ENCODE measurements at regions not wholly inside any gene's neighbourhood (a gene's known extent, or its start where the extent isn't known, plus 50 kb on each side); places are given as distances from the start of the nearest gene placed in this dataset.

GRCh38 chr13:24625870-24626849, 54.0 kb upstream of the ATP12A start:
- Mint-ChIP-seq H3K4me1 (peaks cover 54 to 57% of the 10 kb centered on the region in 2 donors), H3K9me3 (no peaks in the 10 kb centered on the region), H3K4me3 (peak overlapping the region; percentile 58), H3K36me3 (no peaks in the 10 kb centered on the region), H3K27ac (peak overlapping the region; percentile 85 to 87), H3K27me3 (ENCODE audit: low read depth in 2 of 2) (no peaks in the 10 kb centered on the region)
- ATAC-seq, result peak; percentile 66 to 81 (median 77)
- no peak overlapping the region for H3K4me3 ChIP-seq (ENCODE audit: low read length)
- H3K27me3 ChIP-seq (ENCODE audit: control insufficient read depth, insufficient read depth, low read length), result no peaks in the 10 kb centered on the region
- TF ChIP-seq CTCF (IDR thresholded peaks at IDR 0.05), result no peak
- 29% methylated on average over 9 of the region's 9 CpGs for WGBS (ENCODE audit: insufficient coverage)
- DNase-seq, result peak in 1 of 2 donors; percentile 64
- peak overlapping the region; percentile 70 for H3K27ac ChIP-seq (ENCODE audit: low read length)
- no peaks in the 10 kb centered on the region for H3K36me3 ChIP-seq (ENCODE audit: control insufficient read depth, insufficient read depth, low read length)
- intact Hi-C loops (cut with micrococcal nuclease), result loop anchor here (1.0 kb wide), 1 partner anchor 8 kb away; no protein-coding TSS in a partner anchor
- peaks cover 60% of the 10 kb centered on the region for H3K4me1 ChIP-seq (ENCODE audit: control insufficient read depth, insufficient read depth, low read length)
- no peaks in the 10 kb centered on the region for H3K9me3 ChIP-seq (ENCODE audit: control insufficient read depth, insufficient read depth, low read length)

- TF ChIP-seq CTCF (IDR thresholded peaks at IDR 0.05), result no peak
- Histone ChIP-seq H3K9me3 (ENCODE audit: control insufficient read depth, insufficient read depth, low read length) (no peaks in the 10 kb centered on the region), H3K4me3 (ENCODE audit: low read length) (no peak overlapping the region), H3K27ac (ENCODE audit: low read length) (peak overlapping the region; percentile 70), H3K36me3 (ENCODE audit: control insufficient read depth, insufficient read depth, low read length) (no peaks in the 10 kb centered on the region), H3K27me3 (ENCODE audit: control insufficient read depth, insufficient read depth, low read length) (no peaks in the 10 kb centered on the region), H3K4me1 (ENCODE audit: control insufficient read depth, insufficient read depth, low read length) (peaks cover 57% of the 10 kb centered on the region)
- Mint-ChIP-seq H3K36me3 (no peaks in the 10 kb centered on the region), H3K4me3 (no peak overlapping the region), H3K4me1 (peaks cover 58 to 59% of the 10 kb centered on the region in 2 donors), H3K27ac (peak overlapping the region; percentile 85 to 87), H3K9me3 (no peaks in the 10 kb centered on the region), H3K27me3 (ENCODE audit: low read depth in 2 of 2) (no peaks in the 10 kb centered on the region)
- 94% methylated on average over 25 of the region's 25 CpGs for WGBS (ENCODE audit: insufficient coverage)
- intact Hi-C loops (cut with micrococcal nuclease), result no loop called here
- DNase-seq, result no peak
- no peak for ATAC-seq
These were observed 53.0 kb upstream of the ATP12A start for GRCh38 chr13:24627090-24627714.

GRCh38 chr13:24627946-24628345, 52.3 kb upstream of the ATP12A start:
- Mint-ChIP-seq H3K27ac (peak overlapping the region; percentile 85 to 87), H3K27me3 (ENCODE audit: low read depth in 2 of 2) (no peaks in the 10 kb centered on the region), H3K9me3 (no peaks in the 10 kb centered on the region), H3K4me1 (peaks cover 57 to 58% of the 10 kb centered on the region in 2 donors), H3K4me3 (no peak overlapping the region), H3K36me3 (no peaks in the 10 kb centered on the region)
- TF ChIP-seq CTCF (IDR thresholded peaks at IDR 0.05), result no peak
- H3K27me3 ChIP-seq (ENCODE audit: control insufficient read depth, insufficient read depth, low read length), result no peaks in the 10 kb centered on the region
- intact Hi-C loops (cut with micrococcal nuclease), result no loop called here
- peaks cover 50% of the 10 kb centered on the region for H3K4me1 ChIP-seq (ENCODE audit: control insufficient read depth, insufficient read depth, low read length)
- no peaks in the 10 kb centered on the region for H3K36me3 ChIP-seq (ENCODE audit: control insufficient read depth, insufficient read depth, low read length)
- no peak overlapping the region for H3K27ac ChIP-seq (ENCODE audit: low read length)
- DNase-seq, result no peak
- no peaks in the 10 kb centered on the region for H3K9me3 ChIP-seq (ENCODE audit: control insufficient read depth, insufficient read depth, low read length)
- 80% methylated on average over 9 of the region's 9 CpGs for WGBS (ENCODE audit: insufficient coverage)
- H3K4me3 ChIP-seq (ENCODE audit: low read length), result no peak overlapping the region
- ATAC-seq, result no peak

All from natural killer cell (primary cell).